ENCODE measurements at regions not wholly inside any gene's neighbourhood (a gene's known extent, or its start where the extent isn't known, plus 50 kb on each side); places are given as distances from the start of the nearest gene placed in this dataset.

- TF ChIP-seq, protein P1, sequence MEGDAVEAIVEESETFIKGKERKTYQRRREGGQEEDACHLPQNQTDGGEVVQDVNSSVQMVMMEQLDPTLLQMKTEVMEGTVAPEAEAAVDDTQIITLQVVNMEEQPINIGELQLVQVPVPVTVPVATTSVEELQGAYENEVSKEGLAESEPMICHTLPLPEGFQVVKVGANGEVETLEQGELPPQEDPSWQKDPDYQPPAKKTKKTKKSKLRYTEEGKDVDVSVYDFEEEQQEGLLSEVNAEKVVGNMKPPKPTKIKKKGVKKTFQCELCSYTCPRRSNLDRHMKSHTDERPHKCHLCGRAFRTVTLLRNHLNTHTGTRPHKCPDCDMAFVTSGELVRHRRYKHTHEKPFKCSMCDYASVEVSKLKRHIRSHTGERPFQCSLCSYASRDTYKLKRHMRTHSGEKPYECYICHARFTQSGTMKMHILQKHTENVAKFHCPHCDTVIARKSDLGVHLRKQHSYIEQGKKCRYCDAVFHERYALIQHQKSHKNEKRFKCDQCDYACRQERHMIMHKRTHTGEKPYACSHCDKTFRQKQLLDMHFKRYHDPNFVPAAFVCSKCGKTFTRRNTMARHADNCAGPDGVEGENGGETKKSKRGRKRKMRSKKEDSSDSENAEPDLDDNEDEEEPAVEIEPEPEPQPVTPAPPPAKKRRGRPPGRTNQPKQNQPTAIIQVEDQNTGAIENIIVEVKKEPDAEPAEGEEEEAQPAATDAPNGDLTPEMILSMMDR (IDR thresholded peaks at IDR 0.05) = no peak
- no peak for TF ChIP-seq POLR2A (IDR thresholded peaks at IDR 0.05)
These were observed 107.0 kb downstream of the OLIG3 start for GRCh38 chr6:137387096-137387764.

Measured in Peyer's patch (tissue), 4 donors.